HCT116 (cell line): ENCODE measurements at regions not wholly inside any gene's neighbourhood (a gene's known extent, or its start where the extent isn't known, plus 50 kb on each side); places are given as distances from the start of the nearest gene placed in this dataset.
"Not testable (repeated sequence)": the region's sequence is repeated elsewhere in the genome, so short reads cannot be mapped to it uniquely, and the experiment has no call there.

Experiments used
- EZH2phosphoT487 ChIP-seq: fragments of 200-600 bp; IDR thresholded peaks from 2 replicates; pipeline ENCODE4 v1.6.1; 2018; ENCODE audit warnings: antibody characterized with exemption, borderline replicate concordance
- POLR2A ChIP-seq: IDR thresholded peaks from 2 replicates; pipeline ENCODE4 v1.7.0; 2011; ENCODE audit warnings: borderline replicate concordance; ENCODE audit not compliant: insufficient read depth, insufficient read length; ENCODE audit errors: extremely low read depth
- POLR2AphosphoS5 ChIP-seq: IDR thresholded peaks from 2 replicates; pipeline ENCODE4 v1.6.1; 2011; ENCODE audit warnings: mild to moderate bottlenecking, low read depth, low read length, moderate library complexity
- RAD21 ChIP-seq: IDR thresholded peaks from 2 replicates; pipeline ENCODE4 v1.6.1; 2012; ENCODE audit warnings: low read depth, mild to moderate bottlenecking
- REST ChIP-seq: IDR thresholded peaks from 2 replicates; pipeline ENCODE4 v1.6.1; 2012; ENCODE audit warnings: low read depth
- SP1 ChIP-seq: IDR thresholded peaks from 2 replicates; pipeline ENCODE4 v1.6.1; 2012; ENCODE audit warnings: low read depth
- YY1 ChIP-seq: IDR thresholded peaks from 2 replicates; pipeline ENCODE4 v1.6.1; 2011; ENCODE audit warnings: low read length, low read depth, moderate library complexity, mild to moderate bottlenecking; ENCODE audit not compliant: insufficient replicate concordance; ENCODE audit errors: extremely low read depth
- TF ChIP-seq, protein P1 (sequence below), 3 experiments: fragments of 200-600 bp in 1 of 3; sonication (generic) in 1 of 3; IDR thresholded peaks in 2 of 3; conservative IDR thresholded peaks in 1 of 3; 2 replicates each; pipeline ENCODE4 v1.5.1; 2012 to 2017; ENCODE audit warnings: low read depth in 2 of 3, low read length in 2 of 3, antibody characterized with exemption in 1 of 3, borderline replicate concordance in 1 of 3, control low read depth in 1 of 3, mild to moderate bottlenecking in 1 of 3, mixed read lengths in 1 of 3, mixed run types in 1 of 3, moderate library complexity in 1 of 3; ENCODE audit not compliant: insufficient read depth in 1 of 3

DNA sequence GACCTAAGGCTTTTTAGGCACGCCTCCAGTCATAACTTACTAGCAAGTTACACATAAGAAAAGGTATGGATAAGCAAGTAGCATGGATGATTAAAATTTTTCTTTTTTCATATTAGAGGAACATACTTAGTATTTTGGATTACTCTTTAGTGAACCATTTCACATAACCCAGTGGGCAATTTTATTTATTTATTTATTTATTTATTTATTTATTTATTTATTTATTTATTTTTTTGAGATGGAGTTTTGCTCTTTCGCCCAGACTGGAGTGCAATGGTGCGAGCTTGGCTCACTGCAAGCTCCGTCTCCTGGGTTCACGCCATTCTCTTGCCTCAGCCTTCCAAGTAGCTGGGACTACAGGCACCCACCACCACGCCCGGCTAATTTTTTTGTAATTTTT is 937.7 kb downstream of the C4orf33 start:
- not testable (repeated sequence) for TF ChIP-seq SP1, RAD21, REST, POLR2AphosphoS5, YY1, POLR2A, EZH2phosphoT487
- TF ChIP-seq, protein P1, sequence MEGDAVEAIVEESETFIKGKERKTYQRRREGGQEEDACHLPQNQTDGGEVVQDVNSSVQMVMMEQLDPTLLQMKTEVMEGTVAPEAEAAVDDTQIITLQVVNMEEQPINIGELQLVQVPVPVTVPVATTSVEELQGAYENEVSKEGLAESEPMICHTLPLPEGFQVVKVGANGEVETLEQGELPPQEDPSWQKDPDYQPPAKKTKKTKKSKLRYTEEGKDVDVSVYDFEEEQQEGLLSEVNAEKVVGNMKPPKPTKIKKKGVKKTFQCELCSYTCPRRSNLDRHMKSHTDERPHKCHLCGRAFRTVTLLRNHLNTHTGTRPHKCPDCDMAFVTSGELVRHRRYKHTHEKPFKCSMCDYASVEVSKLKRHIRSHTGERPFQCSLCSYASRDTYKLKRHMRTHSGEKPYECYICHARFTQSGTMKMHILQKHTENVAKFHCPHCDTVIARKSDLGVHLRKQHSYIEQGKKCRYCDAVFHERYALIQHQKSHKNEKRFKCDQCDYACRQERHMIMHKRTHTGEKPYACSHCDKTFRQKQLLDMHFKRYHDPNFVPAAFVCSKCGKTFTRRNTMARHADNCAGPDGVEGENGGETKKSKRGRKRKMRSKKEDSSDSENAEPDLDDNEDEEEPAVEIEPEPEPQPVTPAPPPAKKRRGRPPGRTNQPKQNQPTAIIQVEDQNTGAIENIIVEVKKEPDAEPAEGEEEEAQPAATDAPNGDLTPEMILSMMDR (IDR thresholded peaks at IDR 0.05 in 2 of 3, conservative IDR thresholded peaks at IDR 0.05 in 1 of 3; ENCODE audit: borderline replicate concordance in 1 of 3, insufficient read depth in 1 of 3, low read depth in 2 of 3, low read length in 2 of 3), result not testable (repeated sequence)
